PFSK-1 (cell line): ENCODE measurements at regions not wholly inside any gene's neighbourhood (a gene's known extent, or its start where the extent isn't known, plus 50 kb on each side); places are given as distances from the start of the nearest gene placed in this dataset.

Source experiments
- FOXP2 ChIP-seq: optimal IDR thresholded peaks from 2 replicates; pipeline ENCODE3; 2011; ENCODE audit warnings: borderline replicate concordance, control low read depth, inconsistent platforms; ENCODE audit not compliant: insufficient read depth; ENCODE audit errors: extremely low read length, extremely low read depth
- POLR2AphosphoS5 ChIP-seq: IDR thresholded peaks from 2 replicates; pipeline ENCODE4 v1.6.1; 2012; ENCODE audit warnings: low read depth, mild to moderate bottlenecking, control low read depth, low read length, moderate library complexity
- SIN3A ChIP-seq: IDR thresholded peaks from 2 replicates; pipeline ENCODE4 v1.6.1; 2012; ENCODE audit warnings: mild to moderate bottlenecking, low read length, moderate library complexity, borderline replicate concordance; ENCODE audit not compliant: insufficient read depth
- TF ChIP-seq, protein P1 (sequence below), 2 experiments: IDR thresholded peaks; 2 replicates each; pipeline versions ENCODE4 v1.6.1 to v1.8.0; 2011 to 2012; ENCODE audit warnings: low read depth in 2 of 2, low read length in 2 of 2, control low read depth in 1 of 2, inconsistent platforms in 1 of 2, mild to moderate bottlenecking in 1 of 2, moderate library complexity in 1 of 2; ENCODE audit not compliant: insufficient read depth in 1 of 2

DNA sequence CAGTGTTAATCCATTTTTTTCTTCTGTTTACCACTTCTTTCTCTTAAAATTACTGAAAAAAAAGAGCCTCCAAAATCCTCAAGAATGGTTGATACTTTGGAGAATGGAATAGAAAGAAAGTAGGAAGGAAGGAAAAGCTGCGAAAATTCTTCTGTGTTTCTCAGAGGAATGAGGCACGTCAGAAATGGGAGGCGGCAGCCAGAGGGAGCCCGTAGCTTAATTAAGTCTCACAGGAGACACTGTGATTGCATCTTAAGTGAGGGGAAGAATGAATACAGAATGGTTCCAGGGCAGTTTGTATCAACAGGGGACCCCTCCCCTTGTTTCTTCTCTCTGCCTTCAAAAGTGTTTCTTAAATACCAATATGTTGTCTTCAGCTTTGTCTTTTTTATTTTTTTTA lies 1099.5 kb downstream of the PLA2G4A start:
- TF ChIP-seq SIN3A (no peak), POLR2AphosphoS5 (no peak), FOXP2 (no peak)
- TF ChIP-seq, protein P1, sequence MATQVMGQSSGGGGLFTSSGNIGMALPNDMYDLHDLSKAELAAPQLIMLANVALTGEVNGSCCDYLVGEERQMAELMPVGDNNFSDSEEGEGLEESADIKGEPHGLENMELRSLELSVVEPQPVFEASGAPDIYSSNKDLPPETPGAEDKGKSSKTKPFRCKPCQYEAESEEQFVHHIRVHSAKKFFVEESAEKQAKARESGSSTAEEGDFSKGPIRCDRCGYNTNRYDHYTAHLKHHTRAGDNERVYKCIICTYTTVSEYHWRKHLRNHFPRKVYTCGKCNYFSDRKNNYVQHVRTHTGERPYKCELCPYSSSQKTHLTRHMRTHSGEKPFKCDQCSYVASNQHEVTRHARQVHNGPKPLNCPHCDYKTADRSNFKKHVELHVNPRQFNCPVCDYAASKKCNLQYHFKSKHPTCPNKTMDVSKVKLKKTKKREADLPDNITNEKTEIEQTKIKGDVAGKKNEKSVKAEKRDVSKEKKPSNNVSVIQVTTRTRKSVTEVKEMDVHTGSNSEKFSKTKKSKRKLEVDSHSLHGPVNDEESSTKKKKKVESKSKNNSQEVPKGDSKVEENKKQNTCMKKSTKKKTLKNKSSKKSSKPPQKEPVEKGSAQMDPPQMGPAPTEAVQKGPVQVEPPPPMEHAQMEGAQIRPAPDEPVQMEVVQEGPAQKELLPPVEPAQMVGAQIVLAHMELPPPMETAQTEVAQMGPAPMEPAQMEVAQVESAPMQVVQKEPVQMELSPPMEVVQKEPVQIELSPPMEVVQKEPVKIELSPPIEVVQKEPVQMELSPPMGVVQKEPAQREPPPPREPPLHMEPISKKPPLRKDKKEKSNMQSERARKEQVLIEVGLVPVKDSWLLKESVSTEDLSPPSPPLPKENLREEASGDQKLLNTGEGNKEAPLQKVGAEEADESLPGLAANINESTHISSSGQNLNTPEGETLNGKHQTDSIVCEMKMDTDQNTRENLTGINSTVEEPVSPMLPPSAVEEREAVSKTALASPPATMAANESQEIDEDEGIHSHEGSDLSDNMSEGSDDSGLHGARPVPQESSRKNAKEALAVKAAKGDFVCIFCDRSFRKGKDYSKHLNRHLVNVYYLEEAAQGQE (IDR thresholded peaks at IDR 0.05; ENCODE audit: insufficient read depth in 1 of 2, low read depth in 2 of 2, low read length in 2 of 2), result no peak
